ENCODE measurements at regions not wholly inside any gene's neighbourhood (a gene's known extent, or its start where the extent isn't known, plus 50 kb on each side); places are given as distances from the start of the nearest gene placed in this dataset.

- Histone ChIP-seq H3K9me2 (ENCODE audit: low read depth, low read length) (no peaks in the 10 kb centered on the region), H3K27ac (ENCODE audit: low read depth, low read length, poor library complexity, severe bottlenecking) (no peak overlapping the region), H3F3A (ENCODE audit: insufficient read depth, low read length) (no peaks in the 10 kb centered on the region), H3K4me2 (ENCODE audit: low read length) (no peak overlapping the region), H3K27me3 (ENCODE audit: insufficient read depth, low read length) (no peaks in the 10 kb centered on the region), H3K4me1 (ENCODE audit: insufficient read depth, low read length, severe bottlenecking) (no peaks in the 10 kb centered on the region), H4K20me1 (ENCODE audit: insufficient read depth, low read length) (no peaks in the 10 kb centered on the region), H3K79me2 (ENCODE audit: insufficient read depth, low read length) (no peaks in the 10 kb centered on the region), H3K9me3 (ENCODE audit: low read length) (0 out of 2 replicates have a peak, but pooled peaks cover 2% of the 10 kb centered on the region), H3K9ac (ENCODE audit: low read length) (no peak overlapping the region), H3K4me3 (ENCODE audit: low read depth, low read length, poor library complexity, severe bottlenecking) (no peak overlapping the region), H2AFZ (ENCODE audit: low read length) (no peak overlapping the region), H3K36me3 (ENCODE audit: insufficient read depth, low read length) (no peaks in the 10 kb centered on the region)
- TF ChIP-seq CTCF (IDR thresholded peaks at IDR 0.05; ENCODE audit: low read length) = peak; percentile 57
- TF ChIP-seq EZH2 (IDR thresholded peaks at IDR 0.05; ENCODE audit: borderline replicate concordance, low read length) = no peak
Observed at GRCh38 chr10:108249940-108250339, 1085.4 kb upstream of the SORCS1 start.

- Histone ChIP-seq H3K9me2 (ENCODE audit: low read depth, low read length) (no peaks in the 10 kb centered on the region), H2AFZ (ENCODE audit: low read length) (no peak overlapping the region), H3K4me1 (ENCODE audit: insufficient read depth, low read length, severe bottlenecking) (no peaks in the 10 kb centered on the region), H3K36me3 (ENCODE audit: insufficient read depth, low read length) (no peaks in the 10 kb centered on the region), H4K20me1 (ENCODE audit: insufficient read depth, low read length) (no peaks in the 10 kb centered on the region), H3K27me3 (ENCODE audit: insufficient read depth, low read length) (no peaks in the 10 kb centered on the region), H3K4me2 (ENCODE audit: low read length) (no peak overlapping the region), H3K9me3 (ENCODE audit: low read length) (0 out of 2 replicates have a peak, but pooled peaks cover 2% of the 10 kb centered on the region), H3K4me3 (ENCODE audit: low read depth, low read length, poor library complexity, severe bottlenecking) (no peak overlapping the region), H3F3A (ENCODE audit: insufficient read depth, low read length) (no peaks in the 10 kb centered on the region), H3K79me2 (ENCODE audit: insufficient read depth, low read length) (no peaks in the 10 kb centered on the region), H3K9ac (ENCODE audit: low read length) (no peak overlapping the region), H3K27ac (ENCODE audit: low read depth, low read length, poor library complexity, severe bottlenecking) (no peak overlapping the region)
- TF ChIP-seq CTCF (IDR thresholded peaks at IDR 0.05; ENCODE audit: low read length) = no peak
- no peak for TF ChIP-seq EZH2 (IDR thresholded peaks at IDR 0.05; ENCODE audit: borderline replicate concordance, low read length)
Observed at GRCh38 chr10:108244443-108245228, 1080.1 kb upstream of the SORCS1 start.

- no peak for TF ChIP-seq EZH2 (IDR thresholded peaks at IDR 0.05; ENCODE audit: borderline replicate concordance, low read length)
- no peak for TF ChIP-seq CTCF (IDR thresholded peaks at IDR 0.05; ENCODE audit: low read length)
- H3K4me1 ChIP-seq (ENCODE audit: insufficient read depth, low read length, severe bottlenecking) = no peaks in the 10 kb centered on the region
- no peak overlapping the region for H3K9ac ChIP-seq (ENCODE audit: low read length)
- no peak overlapping the region for H3K27ac ChIP-seq (ENCODE audit: low read depth, low read length, poor library complexity, severe bottlenecking)
- no peaks in the 10 kb centered on the region for H3K9me3 ChIP-seq (ENCODE audit: low read length)
- no peaks in the 10 kb centered on the region for H3F3A ChIP-seq (ENCODE audit: insufficient read depth, low read length)
- H2AFZ ChIP-seq (ENCODE audit: low read length) = no peak overlapping the region
- no peaks in the 10 kb centered on the region for H3K9me2 ChIP-seq (ENCODE audit: low read depth, low read length)
- no peak overlapping the region for H3K4me3 ChIP-seq (ENCODE audit: low read depth, low read length, poor library complexity, severe bottlenecking)
- no peak overlapping the region for H3K4me2 ChIP-seq (ENCODE audit: low read length)
- H3K27me3 ChIP-seq (ENCODE audit: insufficient read depth, low read length) = no peaks in the 10 kb centered on the region
- no peaks in the 10 kb centered on the region for H4K20me1 ChIP-seq (ENCODE audit: insufficient read depth, low read length)
- no peaks in the 10 kb centered on the region for H3K79me2 ChIP-seq (ENCODE audit: insufficient read depth, low read length)
- no peaks in the 10 kb centered on the region for H3K36me3 ChIP-seq (ENCODE audit: insufficient read depth, low read length)
Observed at GRCh38 chr10:108241166-108241565, 1076.7 kb upstream of the SORCS1 start.

Measured in OCI-LY1 (cell line).